CD14-positive monocyte (primary cell): ENCODE measurements at regions not wholly inside any gene's neighbourhood (a gene's known extent, or its start where the extent isn't known, plus 50 kb on each side); places are given as distances from the start of the nearest gene placed in this dataset.

Experiments
- DNase-seq, 3 donors: peaks; one replicate each; pipeline ENCODE4 v3.0.0-alpha.2; 2011 to 2022
- H2AFZ ChIP-seq: 2 replicates; pipeline ENCODE4 v1.6.0; 2012; ENCODE audit warnings: mild to moderate bottlenecking, low read depth, low read length, inconsistent platforms; ENCODE audit not compliant: insufficient read depth, poor library complexity, severe bottlenecking
- H3K27ac ChIP-seq, 2 donors: 1 replicate in 1 of 2; 2 replicates in 1 of 2; pipeline ENCODE4 v1.5.1; 2012 to 2013; ENCODE audit warnings: low read length in 2 of 2, control low read depth in 1 of 2, inconsistent platforms in 1 of 2, low read depth in 1 of 2, mild to moderate bottlenecking in 1 of 2
- H3K27me3 ChIP-seq, 2 donors: one replicate each; pipeline versions ENCODE4 v1.6.0 to v1.6.1; 2011 to 2013; ENCODE audit warnings: low read length in 2 of 2; ENCODE audit not compliant: control insufficient read depth in 2 of 2, insufficient read depth in 2 of 2
- H3K36me3 ChIP-seq, 2 donors: replicated peaks in 1 of 2; 1 replicate in 1 of 2; 2 replicates in 1 of 2; pipeline versions ENCODE4 v1.5.1 to v1.6.1; 2012 to 2013; ENCODE audit warnings: low read length in 2 of 2, control low read depth in 1 of 2, inconsistent platforms in 1 of 2, mild to moderate bottlenecking in 1 of 2; ENCODE audit not compliant: insufficient read depth in 2 of 2, control insufficient read depth in 1 of 2
- H3K4me1 ChIP-seq, 2 donors: 1 replicate in 1 of 2; 2 replicates in 1 of 2; pipeline versions ENCODE4 v1.5.1 to v1.6.1; 2012 to 2013; ENCODE audit warnings: low read length in 2 of 2, control low read depth in 1 of 2, inconsistent platforms in 1 of 2, mild to moderate bottlenecking in 1 of 2, moderate library complexity in 1 of 2; ENCODE audit not compliant: insufficient read depth in 2 of 2, control insufficient read depth in 1 of 2
- H3K4me2 ChIP-seq: replicated peaks from 2 replicates; pipeline ENCODE3; 2012; ENCODE audit warnings: low read length, moderate library complexity, mild to moderate bottlenecking; ENCODE audit not compliant: poor library complexity, severe bottlenecking; ENCODE audit errors: extremely low read depth
- H3K4me3 ChIP-seq, 3 experiments: fragments of 200-600 bp in 1 of 3; sonication (generic) in 1 of 3; replicated peaks in 1 of 3; 1 replicate in 2 of 3; 2 replicates in 1 of 3; pipeline ENCODE4 v1.5.1; 2011 to 2013; ENCODE audit warnings: low read length in 3 of 3, mild to moderate bottlenecking in 3 of 3, control low read depth in 2 of 3, low read depth in 2 of 3, inconsistent platforms in 1 of 3, moderate library complexity in 1 of 3
- H3K79me2 ChIP-seq: 2 replicates; pipeline ENCODE4 v1.6.0; 2012; ENCODE audit warnings: mild to moderate bottlenecking, control low read depth, inconsistent platforms, low read length, moderate library complexity; ENCODE audit not compliant: insufficient read depth
- H3K9ac ChIP-seq: 2 replicates; pipeline ENCODE4 v1.6.0; 2017; ENCODE audit warnings: low read length, mild to moderate bottlenecking; ENCODE audit not compliant: insufficient read depth, poor library complexity, severe bottlenecking
- H3K9me3 ChIP-seq, 2 donors: replicated peaks in 1 of 2; 1 replicate in 1 of 2; 2 replicates in 1 of 2; pipeline versions ENCODE4 v1.5.1 to v1.6.1; 2012 to 2013; ENCODE audit warnings: low read length in 2 of 2, control low read depth in 1 of 2; ENCODE audit not compliant: control insufficient read depth in 1 of 2, insufficient read depth in 1 of 2
- H4K20me1 ChIP-seq: 2 replicates; pipeline ENCODE4 v1.6.0; 2012; ENCODE audit warnings: mild to moderate bottlenecking, low read length, control low read depth, moderate library complexity; ENCODE audit not compliant: insufficient read depth
- H3K27ac Mint-ChIP-seq, 7 donors: one replicate each; pipeline ENCODE4 v1.8.0; 2020; ENCODE audit warnings: mild to moderate bottlenecking in 7 of 7, mixed read lengths in 7 of 7, moderate library complexity in 6 of 7, inconsistent platforms in 2 of 7
- H3K27me3 Mint-ChIP-seq, 3 donors: one replicate each; pipeline ENCODE4 v1.8.0; 2021 to 2022; ENCODE audit warnings: low read depth in 3 of 3, mild to moderate bottlenecking in 3 of 3, mixed read lengths in 3 of 3, moderate library complexity in 3 of 3, inconsistent platforms in 1 of 3
- H3K36me3 Mint-ChIP-seq, 2 donors: one replicate each; pipeline ENCODE4 v1.8.0; 2020; ENCODE audit warnings: mixed read lengths in 2 of 2, inconsistent platforms in 1 of 2, mild to moderate bottlenecking in 1 of 2
- H3K4me1 Mint-ChIP-seq: one replicate; pipeline ENCODE4 v1.8.0; 2020; ENCODE audit warnings: mild to moderate bottlenecking, mixed read lengths
- H3K4me3 Mint-ChIP-seq, 2 donors: one replicate each; pipeline ENCODE4 v1.8.0; 2020; ENCODE audit warnings: mild to moderate bottlenecking in 2 of 2, mixed read lengths in 2 of 2, moderate library complexity in 1 of 2
- H3K9me3 Mint-ChIP-seq, 7 donors: one replicate each; pipeline ENCODE4 v1.8.0; 2020 to 2022; ENCODE audit warnings: mixed read lengths in 7 of 7, mild to moderate bottlenecking in 6 of 7, moderate library complexity in 6 of 7, inconsistent platforms in 2 of 7
- WGBS: methylation state at CpG from one replicate; pipeline ENCODE4 v1.1.5; 2013; ENCODE audit warnings: missing lambda C conversion rate; ENCODE audit not compliant: insufficient coverage; 5-methylcytosine and 5-hydroxymethylcytosine counted together
- intact Hi-C, 2 donors: fragments of 100-400 bp; cut with micrococcal nuclease; formaldehyde crosslinking; loops; one replicate each; pipeline versions ENCODE4 v1.15.0 to v1.15.1; 2023
- TF ChIP-seq, protein P1 (sequence below): fragments of 200-600 bp; IDR thresholded peaks from one replicate; pipeline ENCODE4 v1.8.0; 2022; ENCODE audit warnings: antibody characterized with exemption, mild to moderate bottlenecking

DNA sequence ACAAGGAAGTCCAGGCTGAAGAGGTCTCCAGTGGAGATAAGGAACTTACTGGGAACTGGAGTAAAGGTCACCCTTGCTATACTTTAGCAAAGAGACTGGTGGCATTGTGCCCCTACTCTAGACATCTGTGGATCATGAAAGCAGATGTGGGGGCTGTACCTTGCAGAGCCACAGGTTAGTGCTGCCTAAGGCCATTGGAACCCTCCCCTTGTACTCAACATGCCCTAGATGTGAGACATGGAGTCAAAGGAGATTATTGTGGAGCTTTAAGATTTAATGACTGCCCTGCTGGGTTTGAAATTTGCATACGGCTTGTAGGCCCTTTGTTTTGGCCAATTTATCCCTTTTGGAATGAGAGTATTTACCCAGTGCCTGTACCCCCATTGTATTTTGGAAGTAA is 397.3 kb upstream of the GRIN3A start:
- H3K27me3 Mint-ChIP-seq, result no peaks in the 10 kb centered on the region
- DNase-seq, result no peak
- H4K20me1 ChIP-seq, result no peaks in the 10 kb centered on the region
- H3K4me1 Mint-ChIP-seq, result no peaks in the 10 kb centered on the region
- H3K4me2 ChIP-seq, result no peak overlapping the region
- no peak overlapping the region for H3K27ac Mint-ChIP-seq
- no peaks in the 10 kb centered on the region for H3K27me3 ChIP-seq
- no CpG with 5 or more reads among the region's 1 CpG for whole genome bisulfite sequencing
- no peak overlapping the region for H2AFZ ChIP-seq
- H3K36me3 Mint-ChIP-seq, result no peaks in the 10 kb centered on the region
- H3K4me3 ChIP-seq, result no peak overlapping the region
- no peak overlapping the region for H3K4me3 Mint-ChIP-seq
- peaks cover 8 to 9% of the 10 kb centered on the region in 2 donors for H3K9me3 ChIP-seq
- no peak overlapping the region for H3K9ac ChIP-seq
- no peaks in the 10 kb centered on the region for H3K79me2 ChIP-seq
- TF ChIP-seq, protein P1, sequence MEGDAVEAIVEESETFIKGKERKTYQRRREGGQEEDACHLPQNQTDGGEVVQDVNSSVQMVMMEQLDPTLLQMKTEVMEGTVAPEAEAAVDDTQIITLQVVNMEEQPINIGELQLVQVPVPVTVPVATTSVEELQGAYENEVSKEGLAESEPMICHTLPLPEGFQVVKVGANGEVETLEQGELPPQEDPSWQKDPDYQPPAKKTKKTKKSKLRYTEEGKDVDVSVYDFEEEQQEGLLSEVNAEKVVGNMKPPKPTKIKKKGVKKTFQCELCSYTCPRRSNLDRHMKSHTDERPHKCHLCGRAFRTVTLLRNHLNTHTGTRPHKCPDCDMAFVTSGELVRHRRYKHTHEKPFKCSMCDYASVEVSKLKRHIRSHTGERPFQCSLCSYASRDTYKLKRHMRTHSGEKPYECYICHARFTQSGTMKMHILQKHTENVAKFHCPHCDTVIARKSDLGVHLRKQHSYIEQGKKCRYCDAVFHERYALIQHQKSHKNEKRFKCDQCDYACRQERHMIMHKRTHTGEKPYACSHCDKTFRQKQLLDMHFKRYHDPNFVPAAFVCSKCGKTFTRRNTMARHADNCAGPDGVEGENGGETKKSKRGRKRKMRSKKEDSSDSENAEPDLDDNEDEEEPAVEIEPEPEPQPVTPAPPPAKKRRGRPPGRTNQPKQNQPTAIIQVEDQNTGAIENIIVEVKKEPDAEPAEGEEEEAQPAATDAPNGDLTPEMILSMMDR, result no peak
- no peaks in the 10 kb centered on the region for H3K36me3 ChIP-seq
- H3K27ac ChIP-seq, result no peak overlapping the region
- H3K4me1 ChIP-seq, result no peaks in the 10 kb centered on the region
- peaks cover 4 to 17% (median 6%) of the 10 kb centered on the region in 7 donors for H3K9me3 Mint-ChIP-seq
- intact Hi-C loops, result no loop called here

DNA sequence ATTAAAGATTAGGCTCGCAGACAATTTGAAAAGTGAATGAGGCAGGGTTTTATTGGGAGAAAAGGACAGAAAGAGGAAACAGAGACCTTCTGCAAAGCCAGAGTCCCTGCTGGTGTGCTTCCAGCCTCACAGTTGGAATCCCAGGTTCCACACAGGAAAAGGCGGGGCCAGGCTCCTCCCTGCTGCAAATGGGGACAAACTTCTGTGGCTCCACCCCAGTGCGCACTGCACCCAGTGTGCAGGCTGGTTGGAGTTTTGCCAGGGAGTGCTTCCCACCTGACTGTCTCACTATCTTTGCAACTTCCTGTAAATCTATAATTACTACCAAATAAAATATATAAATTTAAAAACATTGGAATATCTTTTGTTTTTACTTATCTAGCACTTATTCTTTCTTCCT is 386.0 kb upstream of the GRIN3A start:
- Histone ChIP-seq H3K36me3 (no peaks in the 10 kb centered on the region), H3K9ac (no peak overlapping the region), H3K4me1 (no peaks in the 10 kb centered on the region), H3K9me3 (no peaks in the 10 kb centered on the region), H3K79me2 (no peaks in the 10 kb centered on the region), H3K27ac (no peak overlapping the region), H3K27me3 (no peaks in the 10 kb centered on the region), H3K4me3 (no peak overlapping the region), H2AFZ (no peak overlapping the region), H3K4me2 (no peak overlapping the region), H4K20me1 (no peaks in the 10 kb centered on the region)
- Mint-ChIP-seq H3K9me3 (peaks cover 0 to 7% (median 3%) of the 10 kb centered on the region in 7 donors), H3K36me3 (no peaks in the 10 kb centered on the region), H3K4me1 (no peaks in the 10 kb centered on the region), H3K27me3 (no peaks in the 10 kb centered on the region), H3K4me3 (no peak overlapping the region), H3K27ac (no peak overlapping the region)
- 82% methylated on average over 1 of the region's 3 CpGs for WGBS
- TF ChIP-seq, protein P1, result no peak
- no peak for DNase-seq
- intact Hi-C loops, result no loop called here
